PC-3 (cell line): ENCODE measurements at regions not wholly inside any gene's neighbourhood (a gene's known extent, or its start where the extent isn't known, plus 50 kb on each side); places are given as distances from the start of the nearest gene placed in this dataset.
"Not testable (repeated sequence)": the region's sequence is repeated elsewhere in the genome, so short reads cannot be mapped to it uniquely, and the experiment has no call there.

Experiments used
- ATAC-seq: fragments of 200-7000 bp; cut with Tn5 transposase; 2 replicates; pipeline ENCODE4 v1.9.1; 2020; ENCODE audit warnings: mild to moderate bottlenecking, moderate library complexity
- BruUV-seq: library from RNA; stranded (reverse); fragments of 400-500 nt; replicated peaks from 2 replicates; lab custom pipeline; 2021; lab: Mats Ljungman, UMichigan
- CTCF ChIA-PET: fragments of 300-600 bp; sonication (Branson Sonifier 250); formaldehyde crosslinking; loops from one replicate; lab custom pipeline; 2022; ENCODE audit warnings: antibody characterized with exemption; lab: Charles Lee
- POLR2A ChIA-PET: fragments of 300-600 bp; sonication (Branson Sonifier 250); formaldehyde crosslinking; loops from one replicate; lab custom pipeline; 2022; ENCODE audit warnings: antibody characterized with exemption; ENCODE audit not compliant: unreplicated experiment; lab: Charles Lee
- DNase-seq: peaks from one replicate; pipeline ENCODE4 v3.0.0-alpha.2; 2015
- H2AFZ ChIP-seq: fragments of 300-600 bp; sonication (generic); 2 replicates; pipeline ENCODE4 v1.6.0; 2016; ENCODE audit warnings: antibody characterized with exemption, low read length
- H3F3A ChIP-seq: fragments of 300-600 bp; sonication (generic); one replicate; pipeline ENCODE4 v1.6.0; 2017; ENCODE audit warnings: antibody characterized with exemption, low read length, control low read depth, mild to moderate bottlenecking; ENCODE audit not compliant: unreplicated experiment
- H3K27ac ChIP-seq: fragments of 300-600 bp; sonication (generic); 2 replicates; pipeline ENCODE4 v1.5.1; 2016; ENCODE audit warnings: mild to moderate bottlenecking, low read length
- H3K27me3 ChIP-seq: fragments of 300-600 bp; sonication (generic); 2 replicates; pipeline ENCODE4 v1.6.1; 2016; ENCODE audit warnings: low read length, mixed read lengths
- H3K36me3 ChIP-seq: fragments of 300-600 bp; sonication (generic); 2 replicates; pipeline ENCODE4 v1.6.1; 2016; ENCODE audit warnings: low read depth, mixed run types, low read length, mixed read lengths
- H3K4me1 ChIP-seq: fragments of 300-600 bp; sonication (generic); 2 replicates; pipeline ENCODE4 v1.5.1; 2016; ENCODE audit warnings: low read length; ENCODE audit not compliant: insufficient read depth
- H3K4me2 ChIP-seq: fragments of 300-600 bp; sonication (generic); 2 replicates; pipeline ENCODE4 v1.6.0; 2016; ENCODE audit warnings: low read length
- H3K4me3 ChIP-seq: fragments of 300-600 bp; sonication (generic); 2 replicates; pipeline ENCODE4 v1.5.1; 2016; ENCODE audit warnings: mild to moderate bottlenecking, low read length, mixed read lengths
- H3K79me2 ChIP-seq: fragments of 300-600 bp; sonication (generic); 2 replicates; pipeline ENCODE4 v1.6.1; 2017; ENCODE audit warnings: low read length, mixed read lengths
- H3K9ac ChIP-seq: fragments of 300-600 bp; sonication (generic); 2 replicates; pipeline ENCODE4 v1.6.0; 2016; ENCODE audit warnings: mild to moderate bottlenecking, low read length
- H3K9me2 ChIP-seq: fragments of 300-600 bp; sonication (generic); replicated peaks from 2 replicates; pipeline ENCODE4 v1.6.1; 2016; ENCODE audit warnings: mixed run types, low read length, mixed read lengths
- H3K9me3 ChIP-seq: fragments of 300-600 bp; sonication (generic); 2 replicates; pipeline ENCODE4 v1.6.1; 2016; ENCODE audit warnings: low read length, mixed read lengths
- H4K20me1 ChIP-seq: fragments of 300-600 bp; sonication (generic); 2 replicates; pipeline ENCODE4 v1.6.1; 2016; ENCODE audit warnings: low read length, mixed read lengths
- EZH2 ChIP-seq: fragments of 300-600 bp; sonication (generic); IDR thresholded peaks from one replicate; pipeline ENCODE4 v1.6.1; 2017; ENCODE audit warnings: antibody characterized with exemption, mild to moderate bottlenecking, low read length; ENCODE audit not compliant: unreplicated experiment
- EZH2phosphoT487 ChIP-seq: fragments of 300-600 bp; sonication (generic); IDR thresholded peaks from 2 replicates; pipeline ENCODE4 v1.6.1; 2018; ENCODE audit warnings: mild to moderate bottlenecking, antibody characterized with exemption, low read length, borderline replicate concordance
- intact Hi-C: fragments of 100-400 bp; cut with micrococcal nuclease; formaldehyde crosslinking; loops from 2 replicates; pipeline ENCODE4 v1.9.0; 2023
- TF ChIP-seq, protein P1 (sequence below): fragments of 300-600 bp; sonication (generic); conservative IDR thresholded peaks from 2 replicates; pipeline ENCODE4 v1.5.1; 2017; ENCODE audit warnings: antibody characterized with exemption, low read depth, mild to moderate bottlenecking, low read length

DNA sequence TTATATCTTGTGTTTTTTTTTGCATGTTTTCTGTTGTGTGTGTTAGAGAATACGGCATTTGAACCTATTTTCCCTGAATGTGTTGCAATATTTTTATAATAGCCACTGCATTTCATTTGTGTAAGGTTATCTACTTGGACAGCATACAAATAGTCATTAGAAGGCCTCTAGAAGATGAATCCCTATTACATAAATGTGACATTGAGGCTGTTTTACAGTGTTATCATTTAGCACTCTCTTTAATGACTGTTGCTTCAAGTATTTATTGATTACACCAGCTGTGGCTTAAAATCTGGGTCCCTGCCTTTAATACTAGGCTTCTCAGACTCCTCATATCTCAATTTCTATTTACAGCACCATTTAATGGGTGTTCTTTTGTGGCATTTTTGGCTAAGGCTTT, 465.8 kb downstream of the FRK start:
- Histone ChIP-seq H3K4me2 (no peak overlapping the region), H3F3A (no peaks in the 10 kb centered on the region), H3K4me1 (no peaks in the 10 kb centered on the region), H3K36me3 (no peaks in the 10 kb centered on the region), H3K9me2 (no peaks in the 10 kb centered on the region), H3K27ac (no peak overlapping the region), H3K9me3 (no peaks in the 10 kb centered on the region), H3K27me3 (no peaks in the 10 kb centered on the region), H3K9ac (no peak overlapping the region), H3K79me2 (no peaks in the 10 kb centered on the region), H4K20me1 (no peaks in the 10 kb centered on the region), H3K4me3 (no peak overlapping the region), H2AFZ (no peak overlapping the region)
- no peak for DNase-seq
- intact Hi-C loops, result no loop called here
- BruUV-seq, result no TSS peak
- ChIA-PET POLR2A (no interaction called here), CTCF (no interaction called here)
- ATAC-seq, result no peak
- TF ChIP-seq, protein P1, sequence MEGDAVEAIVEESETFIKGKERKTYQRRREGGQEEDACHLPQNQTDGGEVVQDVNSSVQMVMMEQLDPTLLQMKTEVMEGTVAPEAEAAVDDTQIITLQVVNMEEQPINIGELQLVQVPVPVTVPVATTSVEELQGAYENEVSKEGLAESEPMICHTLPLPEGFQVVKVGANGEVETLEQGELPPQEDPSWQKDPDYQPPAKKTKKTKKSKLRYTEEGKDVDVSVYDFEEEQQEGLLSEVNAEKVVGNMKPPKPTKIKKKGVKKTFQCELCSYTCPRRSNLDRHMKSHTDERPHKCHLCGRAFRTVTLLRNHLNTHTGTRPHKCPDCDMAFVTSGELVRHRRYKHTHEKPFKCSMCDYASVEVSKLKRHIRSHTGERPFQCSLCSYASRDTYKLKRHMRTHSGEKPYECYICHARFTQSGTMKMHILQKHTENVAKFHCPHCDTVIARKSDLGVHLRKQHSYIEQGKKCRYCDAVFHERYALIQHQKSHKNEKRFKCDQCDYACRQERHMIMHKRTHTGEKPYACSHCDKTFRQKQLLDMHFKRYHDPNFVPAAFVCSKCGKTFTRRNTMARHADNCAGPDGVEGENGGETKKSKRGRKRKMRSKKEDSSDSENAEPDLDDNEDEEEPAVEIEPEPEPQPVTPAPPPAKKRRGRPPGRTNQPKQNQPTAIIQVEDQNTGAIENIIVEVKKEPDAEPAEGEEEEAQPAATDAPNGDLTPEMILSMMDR, result no peak

DNA sequence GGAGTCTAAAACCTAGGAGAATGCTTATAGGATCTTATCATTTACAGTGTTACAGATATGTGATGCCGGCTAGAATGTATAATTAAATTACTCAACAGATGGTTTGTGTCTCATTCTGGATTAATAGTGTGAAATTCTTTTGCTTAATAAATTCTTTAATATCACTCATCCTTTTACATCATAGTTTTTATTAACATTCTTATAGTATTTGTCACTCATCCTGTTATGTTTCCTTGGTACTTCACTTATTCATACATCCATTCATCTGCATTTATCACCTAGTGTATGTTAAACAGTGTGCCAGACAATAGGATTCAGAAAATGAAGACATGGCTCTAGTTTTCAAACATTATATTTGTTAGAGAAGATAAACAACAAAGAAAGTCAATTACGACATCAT, 468.7 kb downstream of the FRK start:
- no TSS peak for BruUV-seq
- intact Hi-C loops, result no loop called here

DNA sequence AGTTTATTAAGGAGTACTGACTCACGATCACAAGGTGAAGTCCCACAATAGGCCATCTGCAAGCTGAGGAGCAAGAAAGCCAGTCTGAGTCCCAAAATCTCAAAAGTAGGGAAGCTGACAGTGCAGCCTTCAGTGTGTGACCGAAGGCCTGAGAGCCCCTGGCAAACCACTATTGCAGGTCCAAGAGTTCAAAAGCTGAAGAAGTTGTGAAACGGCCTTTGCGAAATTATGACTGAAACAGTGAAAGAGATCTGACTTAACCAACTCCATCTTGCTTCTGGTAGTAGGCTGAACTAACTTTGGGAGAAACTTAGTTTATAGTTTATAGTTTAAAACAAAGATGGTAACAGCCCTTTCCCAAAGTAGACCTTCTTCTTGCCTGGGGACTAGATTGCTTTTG, 471.6 kb downstream of the FRK start:
- H3K9me2 ChIP-seq, H3K9ac ChIP-seq, H3K27me3 ChIP-seq, H3K36me3 ChIP-seq, H3K9me3 ChIP-seq, H2AFZ ChIP-seq, H3K27ac ChIP-seq, ATAC-seq, H3K79me2 ChIP-seq, H3K4me2 ChIP-seq, DNase-seq, intact Hi-C loops, BruUV-seq, CTCF ChIA-PET, POLR2A ChIA-PET, H3K4me1 ChIP-seq, H3K4me3 ChIP-seq, H4K20me1 ChIP-seq, H3F3A ChIP-seq: not testable (repeated sequence)

More for the DNA sequence above, 468.7 kb downstream of the FRK start:
- Histone ChIP-seq H3K9me3 (no peaks in the 10 kb centered on the region), H3K79me2 (no peaks in the 10 kb centered on the region), H4K20me1 (no peaks in the 10 kb centered on the region), H3K9ac (no peak overlapping the region), H3K27me3 (no peaks in the 10 kb centered on the region), H3F3A (no peaks in the 10 kb centered on the region), H2AFZ (no peak overlapping the region), H3K4me3 (no peak overlapping the region), H3K9me2 (no peaks in the 10 kb centered on the region), H3K36me3 (no peaks in the 10 kb centered on the region), H3K27ac (no peak overlapping the region), H3K4me1 (no peaks in the 10 kb centered on the region), H3K4me2 (no peak overlapping the region)
- ChIA-PET POLR2A (no interaction called here), CTCF (no interaction called here)
- TF ChIP-seq, protein P1, result no peak
- TF ChIP-seq EZH2 (no peak), EZH2phosphoT487 (no peak)
- no peak for ATAC-seq
- peak; percentile 6 for DNase-seq
